GM13976 (cell line): ENCODE measurements at regions not wholly inside any gene's neighbourhood (a gene's known extent, or its start where the extent isn't known, plus 50 kb on each side); places are given as distances from the start of the nearest gene placed in this dataset.

Experiments
- DNase-seq: peaks from one replicate; pipeline ENCODE4 v3.0.0; 2012; ENCODE audit warnings: low spot score
- in situ Hi-C: fragments of 300-500 bp; cut with MboI; formaldehyde crosslinking; loops from one replicate; pipeline ENCODE4 v1.12.0; 2022; ENCODE audit warnings: low sequenced_read_pairs, mixed read lengths, inconsistent platforms; ENCODE audit not compliant: unreplicated experiment
- TF ChIP-seq, protein P1 (sequence below): IDR thresholded peaks from 2 replicates; pipeline ENCODE4 v1.5.1; 2012; ENCODE audit warnings: borderline replicate concordance, mild to moderate bottlenecking; ENCODE audit not compliant: insufficient read depth; ENCODE audit errors: extremely low read depth, missing control alignments, control extremely low read depth

DNA sequence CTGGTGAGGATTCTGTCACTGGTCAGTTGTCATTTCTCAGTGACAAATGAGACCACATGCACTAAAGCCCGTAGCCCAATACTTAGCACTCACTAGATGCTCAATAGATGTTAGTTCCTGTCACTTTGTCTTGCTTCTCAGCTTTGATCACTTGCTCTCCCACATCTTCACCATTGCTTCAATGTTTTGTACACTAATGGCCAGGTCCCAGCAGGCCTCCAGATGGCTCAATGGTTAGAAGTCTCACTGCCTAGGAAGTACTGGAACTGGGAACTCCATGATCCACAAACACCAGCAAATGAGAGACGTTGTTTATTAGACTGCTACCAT is 502.8 kb upstream of the JARID2 start:
- TF ChIP-seq, protein P1, sequence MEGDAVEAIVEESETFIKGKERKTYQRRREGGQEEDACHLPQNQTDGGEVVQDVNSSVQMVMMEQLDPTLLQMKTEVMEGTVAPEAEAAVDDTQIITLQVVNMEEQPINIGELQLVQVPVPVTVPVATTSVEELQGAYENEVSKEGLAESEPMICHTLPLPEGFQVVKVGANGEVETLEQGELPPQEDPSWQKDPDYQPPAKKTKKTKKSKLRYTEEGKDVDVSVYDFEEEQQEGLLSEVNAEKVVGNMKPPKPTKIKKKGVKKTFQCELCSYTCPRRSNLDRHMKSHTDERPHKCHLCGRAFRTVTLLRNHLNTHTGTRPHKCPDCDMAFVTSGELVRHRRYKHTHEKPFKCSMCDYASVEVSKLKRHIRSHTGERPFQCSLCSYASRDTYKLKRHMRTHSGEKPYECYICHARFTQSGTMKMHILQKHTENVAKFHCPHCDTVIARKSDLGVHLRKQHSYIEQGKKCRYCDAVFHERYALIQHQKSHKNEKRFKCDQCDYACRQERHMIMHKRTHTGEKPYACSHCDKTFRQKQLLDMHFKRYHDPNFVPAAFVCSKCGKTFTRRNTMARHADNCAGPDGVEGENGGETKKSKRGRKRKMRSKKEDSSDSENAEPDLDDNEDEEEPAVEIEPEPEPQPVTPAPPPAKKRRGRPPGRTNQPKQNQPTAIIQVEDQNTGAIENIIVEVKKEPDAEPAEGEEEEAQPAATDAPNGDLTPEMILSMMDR, result no peak
- no peak for DNase-seq
- in situ Hi-C loops, result no loop called here

GRCh38 chr6:14743474-14744211 is 502.2 kb upstream of the JARID2 start:
- TF ChIP-seq, protein P1, result no peak
- in situ Hi-C loops, result no loop called here
- no peak for DNase-seq

DNA sequence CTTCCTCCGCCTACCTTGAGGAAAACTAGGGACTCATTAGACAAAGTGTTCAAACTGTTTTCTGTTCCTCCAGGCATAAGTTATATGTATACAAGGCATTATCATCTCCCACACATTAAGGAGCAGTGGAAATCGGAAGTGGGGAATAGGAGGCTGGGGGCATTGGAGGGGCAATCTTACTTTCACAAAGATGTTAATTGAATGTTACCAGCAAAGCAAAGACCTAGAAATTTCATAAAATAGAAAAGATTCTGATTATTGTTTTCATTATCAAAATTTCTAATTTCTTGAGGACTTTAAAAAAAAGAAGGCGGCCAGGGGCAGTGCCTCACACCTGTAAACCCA is 501.7 kb upstream of the JARID2 start:
- in situ Hi-C loops, result no loop called here
- TF ChIP-seq, protein P1, result no peak
- DNase-seq, result no peak

- no peak for DNase-seq
- TF ChIP-seq, protein P1, result no peak
- in situ Hi-C loops, result no loop called here
Observed at GRCh38 chr6:14746139-14746837, 499.6 kb upstream of the JARID2 start.

- TF ChIP-seq, protein P1, result no peak
- no peak for DNase-seq
- in situ Hi-C loops, result no loop called here
Observed at GRCh38 chr6:14747881-14748520, 497.9 kb upstream of the JARID2 start.

- in situ Hi-C loops, result no loop called here
- DNase-seq, result peak; percentile 39
- TF ChIP-seq, protein P1, result no peak
Observed at GRCh38 chr6:14748679-14749078, 497.2 kb upstream of the JARID2 start.
